ENCODE measurements at regions not wholly inside any gene's neighbourhood (a gene's known extent, or its start where the extent isn't known, plus 50 kb on each side); places are given as distances from the start of the nearest gene placed in this dataset.
"Not testable (repeated sequence)": the region's sequence is repeated elsewhere in the genome, so short reads cannot be mapped to it uniquely, and the experiment has no call there.

DNA sequence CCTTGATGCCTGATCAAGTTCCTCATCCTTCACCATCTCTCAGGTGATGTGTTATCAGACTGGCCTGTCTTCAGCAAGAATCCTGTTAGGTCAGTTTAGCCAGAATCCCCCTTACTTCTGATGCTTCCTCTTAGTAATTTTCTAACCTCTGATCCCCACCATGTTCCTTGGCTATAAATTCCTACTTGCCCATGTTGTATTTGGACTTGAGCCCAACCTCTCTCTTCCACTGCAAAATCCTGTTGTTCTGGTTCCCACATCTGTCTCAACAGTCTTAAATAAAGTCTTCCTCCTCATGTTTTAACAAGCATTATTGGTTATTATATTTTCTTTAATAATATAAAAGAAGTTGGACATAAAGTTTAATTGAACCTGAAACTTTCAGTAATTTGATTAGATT, 987.8 kb upstream of the USP15 start:
- no peak for DNase-seq (ENCODE audit: low read depth in 3 of 3)

DNA sequence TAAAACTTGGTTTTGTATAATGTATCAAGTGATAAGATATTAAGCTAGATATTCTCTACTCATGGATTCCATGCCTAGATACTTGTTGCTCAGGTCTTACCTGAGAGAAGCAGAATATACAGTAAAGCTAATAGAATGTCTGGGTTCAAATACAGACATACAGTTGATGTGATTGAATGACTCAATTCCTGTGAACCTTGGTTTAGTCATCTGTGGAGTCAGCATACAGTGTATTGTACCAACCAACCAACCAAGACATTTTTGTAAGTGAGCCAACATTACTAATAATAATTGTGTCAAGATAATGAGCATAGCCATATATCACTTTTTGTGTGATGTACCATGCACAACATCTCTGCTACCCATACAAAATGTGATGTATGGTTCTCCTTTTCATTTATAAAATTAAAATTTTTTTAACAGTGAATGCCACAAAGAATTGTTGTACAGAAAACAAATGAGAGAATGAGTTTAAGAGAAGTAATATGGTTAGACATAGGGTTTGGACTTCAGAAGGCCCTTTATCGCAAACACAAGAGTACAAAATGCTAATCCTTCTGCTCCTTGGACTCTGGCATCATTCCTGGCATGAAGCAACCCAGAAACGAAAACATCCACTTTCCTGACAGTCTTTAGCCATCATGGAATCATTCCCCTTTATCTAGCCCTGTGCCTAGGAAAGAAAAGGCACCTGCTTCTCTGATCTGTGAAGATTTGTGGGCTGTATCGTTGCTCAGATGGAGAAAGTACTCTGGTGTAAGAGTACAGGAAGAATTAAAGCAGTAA, 977.2 kb upstream of the USP15 start:
- DNase-seq (ENCODE audit: low read depth in 3 of 3) = no peak

DNA sequence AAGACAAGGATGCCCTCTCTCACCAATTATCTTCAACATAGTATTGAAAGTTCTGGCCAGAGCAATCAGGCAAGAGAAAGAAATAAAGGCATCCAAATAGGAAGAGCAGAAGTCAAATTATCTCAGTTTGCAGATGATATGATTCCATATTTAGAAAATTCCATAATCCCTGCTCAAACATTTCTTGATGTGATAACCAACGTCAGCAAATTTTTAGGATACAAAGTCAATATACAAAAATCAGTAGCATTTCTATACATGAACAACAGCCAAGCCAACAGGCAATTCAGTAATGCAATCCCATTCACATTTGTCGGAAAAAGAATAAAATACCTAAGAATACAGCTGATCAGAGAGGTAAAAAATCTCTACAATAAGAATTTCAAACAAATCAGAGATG, 969.7 kb upstream of the USP15 start:
- no peak for DNase-seq (ENCODE audit: low read depth in 3 of 3)

DNA sequence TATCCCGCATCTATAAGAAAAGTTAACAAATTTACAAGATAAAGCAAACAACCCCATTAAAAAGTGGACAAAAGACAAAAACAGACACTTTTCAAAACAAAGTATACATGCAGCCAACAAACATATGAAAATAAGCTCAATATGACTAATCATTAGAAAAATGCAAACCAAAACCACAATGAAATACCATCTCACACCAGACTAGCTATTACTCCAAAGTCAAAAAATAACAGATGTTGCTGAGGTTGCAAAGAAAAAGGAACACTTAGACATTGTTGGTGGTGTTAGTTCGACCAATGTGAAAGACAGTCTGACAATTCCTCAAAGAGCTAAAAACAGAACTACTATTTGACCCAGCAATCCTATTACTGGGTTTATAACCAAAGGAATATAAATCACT, 968.6 kb upstream of the USP15 start:
- no peak for DNase-seq (ENCODE audit: low read depth in 3 of 3)

DNA sequence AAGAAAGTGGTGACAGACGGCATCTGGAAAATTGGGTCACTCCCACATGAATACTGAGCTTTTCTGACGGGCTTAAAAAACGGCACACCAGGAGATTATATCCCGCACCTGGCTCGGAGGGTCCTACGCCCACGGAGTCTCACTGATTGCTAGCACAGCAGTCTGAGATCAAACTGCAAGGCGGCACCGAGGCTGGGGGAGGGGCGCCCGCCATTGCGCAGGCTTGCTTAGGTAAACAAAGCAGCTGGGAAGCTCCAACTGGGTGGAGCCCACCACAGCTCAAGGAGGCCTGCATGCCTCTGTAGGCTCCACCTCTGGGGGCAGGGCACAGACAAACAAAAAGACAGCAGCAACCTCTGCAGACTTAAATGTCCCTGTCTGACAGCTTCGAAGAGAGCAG, 966.2 kb upstream of the USP15 start:
- not testable (repeated sequence) for DNase-seq (ENCODE audit: low read depth in 3 of 3)

DNA sequence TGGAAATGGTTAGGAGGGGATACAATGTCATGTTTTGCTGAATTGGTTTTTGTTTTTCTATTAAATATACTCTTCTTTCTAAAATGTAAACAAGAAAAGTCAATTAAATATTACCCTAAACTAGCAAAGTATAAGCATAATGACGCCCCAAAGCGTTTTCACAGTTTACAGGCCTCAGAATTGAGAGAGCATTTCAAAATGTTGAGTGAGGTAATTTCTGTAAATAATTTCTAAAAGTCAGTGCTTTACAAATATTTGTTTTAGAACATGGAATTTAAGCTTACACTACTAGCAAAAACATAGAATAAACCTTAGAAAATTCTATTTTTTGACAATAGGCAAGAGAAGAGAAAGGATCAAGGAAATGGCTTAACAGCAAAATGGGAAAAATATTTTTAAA, 958.4 kb upstream of the USP15 start:
- no peak for DNase-seq (ENCODE audit: low read depth in 3 of 3)

DNA sequence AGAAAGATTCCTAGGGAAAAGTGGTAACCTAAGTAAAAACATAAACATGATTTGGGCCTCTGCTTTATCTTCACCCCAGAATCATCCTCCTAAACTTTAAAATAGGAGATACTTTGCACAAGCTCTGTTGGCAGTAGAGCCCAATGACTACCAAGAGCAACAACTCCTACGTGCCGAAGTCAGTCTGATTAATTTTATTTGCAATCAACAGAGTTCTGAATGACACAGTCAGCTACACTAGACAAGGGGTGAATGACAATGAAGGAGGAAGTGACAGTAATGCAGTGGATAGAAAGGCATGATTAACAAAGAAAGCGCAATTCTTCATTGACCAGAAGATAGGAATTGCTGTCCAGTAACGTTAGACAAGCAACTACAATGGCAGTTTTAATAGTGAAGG, 957.9 kb upstream of the USP15 start:
- DNase-seq (ENCODE audit: low read depth in 3 of 3) = no peak

DNA sequence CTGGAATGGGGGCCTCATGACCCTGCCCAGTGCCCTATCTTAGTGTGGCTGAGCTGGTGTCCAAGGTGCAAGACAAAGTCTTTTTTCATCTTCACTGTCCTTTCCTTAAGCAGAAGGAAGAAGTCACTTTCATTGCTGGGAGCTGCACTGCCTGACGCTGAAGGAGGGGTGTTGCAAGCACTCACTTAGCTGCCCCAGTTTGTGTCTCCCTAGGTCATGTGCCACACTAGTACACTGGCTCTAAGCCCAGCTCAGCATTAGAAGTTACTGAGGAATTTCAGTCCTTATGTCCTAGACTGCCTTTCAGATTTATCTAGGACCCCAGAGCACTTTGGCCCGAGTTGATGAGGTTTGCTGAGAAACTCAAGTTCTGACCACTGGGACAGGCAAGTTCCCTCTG, 952.0 kb upstream of the USP15 start:
- no peak for DNase-seq (ENCODE audit: low read depth in 3 of 3)

DNA sequence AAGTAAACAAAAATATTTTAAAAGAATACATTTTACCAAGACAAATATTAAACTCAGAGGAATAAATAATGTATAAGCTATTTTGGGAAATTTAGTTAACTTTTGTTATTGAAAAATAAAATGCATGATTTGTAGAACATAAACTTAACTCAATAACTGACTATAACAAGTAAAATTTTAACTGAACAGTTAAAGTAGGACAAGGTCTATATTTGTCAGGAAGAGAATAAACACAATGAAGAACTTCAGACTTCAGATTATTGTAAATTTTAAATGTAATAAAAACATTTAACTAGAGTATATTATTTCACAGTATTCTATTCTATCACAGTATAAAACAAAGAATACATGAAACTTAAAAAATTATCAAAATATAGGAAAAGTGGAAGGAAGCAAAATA, 948.8 kb upstream of the USP15 start:
- DNase-seq (ENCODE audit: low read depth in 3 of 3) = no peak

DNA sequence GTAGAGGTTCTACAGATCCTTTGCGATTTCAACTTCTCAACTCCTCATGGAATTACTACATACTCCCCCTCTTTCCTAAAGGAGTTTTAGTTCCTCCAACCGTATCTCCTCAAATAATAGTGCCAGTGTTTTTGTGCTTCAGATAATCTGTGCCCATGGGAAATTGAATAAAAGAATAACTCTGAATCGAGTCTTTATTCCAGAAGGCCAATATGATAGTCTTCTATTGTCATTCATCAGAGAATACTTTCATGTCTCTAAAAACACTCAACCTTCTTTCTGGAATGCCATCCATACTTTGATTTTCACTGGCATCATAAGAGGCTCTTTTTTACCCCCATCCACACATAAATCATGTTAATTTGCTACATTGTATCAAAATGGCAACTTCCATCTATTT, 911.3 kb upstream of the USP15 start:
- DNase-seq (ENCODE audit: low read depth in 3 of 3) = no peak

DNA sequence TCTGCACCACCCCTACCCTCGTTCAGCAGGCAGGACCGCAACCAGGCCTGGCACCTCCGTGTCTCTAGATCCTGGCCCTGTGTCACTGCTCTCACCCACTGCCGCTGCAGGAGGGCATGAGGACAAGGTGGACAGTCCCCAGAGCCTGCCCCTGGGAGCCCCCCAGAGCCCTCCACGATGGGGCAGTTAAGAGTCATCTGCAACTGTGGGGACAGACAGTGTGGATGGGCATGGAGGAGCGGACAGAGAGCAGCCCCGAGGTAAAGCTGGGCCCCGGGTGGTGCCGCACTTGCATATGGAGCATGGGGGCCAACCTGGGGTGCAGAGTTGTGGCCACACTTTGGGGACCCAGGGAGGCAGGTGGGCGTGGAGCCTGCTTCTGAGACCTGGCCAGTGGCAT, 905.1 kb upstream of the USP15 start:
- DNase-seq (ENCODE audit: low read depth in 3 of 3) = no peak

DNA sequence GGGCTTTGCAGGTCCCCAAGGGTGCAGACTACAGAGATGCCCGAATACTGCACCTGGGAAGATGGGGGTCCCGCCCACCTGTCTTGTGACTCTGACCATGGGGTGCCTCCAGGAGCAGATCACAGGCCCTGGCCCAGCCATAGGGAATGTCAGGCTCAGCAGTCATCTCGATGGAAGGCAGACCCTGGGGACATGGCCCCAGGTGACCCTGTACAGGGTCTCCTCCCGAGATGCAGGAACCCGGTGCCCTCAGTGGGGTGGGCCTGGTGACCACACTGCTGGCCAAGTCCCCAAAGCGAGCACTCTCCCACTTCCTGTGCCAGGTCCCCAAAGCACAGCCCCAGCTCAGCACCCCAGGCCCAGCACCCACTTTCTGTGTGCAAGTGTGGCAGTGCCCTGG, 903.7 kb upstream of the USP15 start:
- no peak for DNase-seq (ENCODE audit: low read depth in 3 of 3)

DNA sequence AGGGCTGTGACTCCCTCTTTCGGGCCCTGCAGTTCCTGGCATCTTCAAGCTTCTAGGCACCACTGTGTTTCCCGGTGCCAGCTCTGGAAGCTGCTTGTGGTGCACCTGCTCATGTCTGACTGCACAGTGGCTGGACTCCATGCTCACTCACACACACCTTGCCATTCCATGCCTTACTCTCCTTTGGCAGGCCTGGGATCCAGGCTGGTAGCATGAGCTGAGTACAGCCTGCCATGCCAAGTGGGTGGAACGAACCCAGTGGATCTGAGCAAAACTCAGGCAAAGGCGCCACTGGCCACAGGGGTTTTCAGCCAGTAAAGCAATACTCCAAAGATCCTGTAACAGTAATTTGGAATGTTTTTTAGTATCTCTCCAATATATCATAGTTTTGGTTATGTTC, 902.7 kb upstream of the USP15 start:
- no peak for DNase-seq (ENCODE audit: low read depth in 3 of 3)

DNA sequence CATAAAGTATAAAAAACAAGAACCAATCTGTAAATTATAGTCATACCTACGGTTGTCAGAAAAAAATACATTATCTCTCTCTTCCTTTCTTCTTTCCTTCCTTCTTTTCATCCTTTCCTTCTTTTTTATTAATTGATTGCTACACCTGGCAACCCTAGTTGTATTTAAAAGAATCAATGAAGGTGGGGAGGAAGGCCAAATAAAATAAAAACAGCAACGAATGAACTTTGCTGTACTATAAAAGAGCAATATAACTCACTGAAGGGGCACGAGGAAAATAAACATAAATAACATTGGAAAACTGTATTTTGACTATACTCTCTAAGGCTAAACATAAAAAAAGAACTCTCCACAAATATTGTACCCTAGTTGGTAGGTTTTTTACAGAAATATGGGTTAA, 898.2 kb upstream of the USP15 start:
- DNase-seq (ENCODE audit: low read depth in 3 of 3) = no peak

DNA sequence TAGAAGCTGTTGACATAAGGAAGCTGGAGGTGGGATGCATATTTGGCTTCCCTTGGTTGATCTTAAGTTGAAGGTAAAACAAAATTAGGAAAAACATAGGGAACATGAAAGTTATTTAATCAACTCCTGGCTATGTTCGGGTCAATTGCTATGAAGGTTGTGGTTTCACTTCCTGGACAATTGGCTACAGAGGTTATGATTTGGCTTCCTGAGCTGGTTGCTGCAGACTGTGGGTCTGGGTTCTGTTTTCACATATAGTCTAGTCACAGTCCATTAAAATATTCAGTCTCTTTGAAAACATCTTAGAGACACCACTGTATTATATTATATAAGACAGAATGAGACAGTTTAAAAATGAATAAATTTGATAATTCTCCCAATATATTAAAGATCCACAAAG, 895.2 kb upstream of the USP15 start:
- no peak for DNase-seq (ENCODE audit: low read depth in 3 of 3)

DNA sequence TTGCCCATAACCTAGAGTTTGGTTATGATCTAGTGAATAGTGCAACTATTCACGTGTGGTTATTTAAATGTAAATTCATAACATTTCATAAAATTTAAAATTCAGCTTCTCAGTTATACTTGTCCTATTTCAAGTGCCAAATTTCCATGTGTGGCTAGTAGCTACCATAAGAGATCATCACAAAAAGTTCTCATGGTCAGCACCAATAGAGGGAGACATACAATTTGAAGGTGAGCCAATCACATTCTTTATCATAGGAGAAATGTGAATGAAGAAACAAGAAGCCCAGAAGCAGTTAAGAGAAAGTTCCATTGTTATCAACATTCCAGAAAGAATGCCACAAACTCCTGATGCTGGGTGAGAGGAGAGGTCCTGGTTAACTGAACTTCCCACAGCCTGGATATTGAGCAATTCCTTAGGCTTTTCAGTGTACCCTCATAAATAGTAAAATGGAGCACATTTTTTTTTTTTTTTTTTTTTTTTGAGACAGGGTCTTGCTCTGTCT, 892.9 kb upstream of the USP15 start:
- no peak for DNase-seq (ENCODE audit: low read depth in 3 of 3)

DNA sequence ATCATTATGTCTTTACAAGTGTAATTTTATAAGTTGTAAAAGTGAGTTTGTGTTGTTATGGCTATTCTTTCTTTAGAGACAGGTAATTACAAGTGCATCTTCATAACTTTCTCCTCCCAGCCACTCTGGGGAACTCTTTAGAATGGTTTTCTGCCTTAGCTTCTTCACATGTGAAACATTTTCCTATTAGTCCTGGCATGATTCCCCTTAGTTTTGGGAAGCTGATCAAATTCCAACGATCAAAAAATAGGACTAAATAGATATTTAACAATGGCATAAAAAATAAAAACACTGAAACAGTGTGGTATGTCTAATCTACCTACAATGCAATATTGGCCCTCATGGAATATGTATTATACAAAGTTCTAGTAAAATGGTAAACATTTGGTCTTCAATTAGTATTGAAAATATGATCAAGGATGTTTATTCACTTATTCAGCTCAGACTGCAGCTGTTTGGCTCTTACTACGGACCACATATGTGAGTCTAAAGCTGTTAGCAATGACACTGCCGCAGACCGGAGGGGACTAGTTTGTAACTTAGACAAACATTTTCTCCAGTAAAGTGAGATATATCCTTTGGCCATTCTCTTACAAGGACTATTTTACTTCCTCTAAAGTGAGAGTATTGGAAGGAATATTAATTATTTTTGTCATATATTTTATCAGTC, 890.8 kb upstream of the USP15 start:
- DNase-seq (ENCODE audit: low read depth in 3 of 3) = no peak

DNA sequence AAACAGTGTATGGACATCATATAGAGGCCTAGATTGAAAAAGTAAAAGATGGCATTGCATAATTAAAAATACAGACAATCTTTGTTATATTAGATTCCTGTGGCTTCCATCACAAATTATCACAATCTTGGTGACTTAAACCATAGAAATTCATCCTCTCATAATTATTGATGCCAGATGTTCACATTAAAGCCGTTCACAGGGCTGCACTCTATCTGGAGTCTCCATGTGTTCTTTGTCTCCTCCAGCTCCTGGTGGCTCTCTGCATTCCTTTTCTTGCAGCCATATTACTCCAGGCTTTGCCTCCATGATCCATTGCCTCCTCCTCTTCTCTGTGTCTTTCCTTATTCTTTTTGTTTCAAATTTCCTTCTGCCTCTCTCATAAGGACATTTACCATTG, 875.7 kb upstream of the USP15 start:
- no peak for DNase-seq (ENCODE audit: low read depth in 3 of 3)

DNA sequence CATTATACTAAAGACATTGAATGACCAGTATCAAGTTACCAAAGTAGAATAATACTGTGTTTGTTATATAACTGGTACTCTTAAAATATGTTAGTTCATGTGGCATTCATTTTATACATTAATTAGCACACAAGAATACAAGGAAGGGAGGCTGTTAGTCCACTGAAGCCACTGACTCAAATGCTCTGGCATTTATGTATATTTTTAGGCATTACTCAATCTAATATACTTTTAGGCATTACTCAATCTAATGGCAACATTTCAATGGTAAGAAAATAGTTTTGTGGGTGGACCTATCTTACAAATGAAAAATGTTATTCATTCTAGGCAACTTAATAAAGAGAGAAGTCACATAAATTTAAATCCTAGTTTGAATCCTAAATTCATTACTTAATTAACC, 874.4 kb upstream of the USP15 start:
- DNase-seq (ENCODE audit: low read depth in 3 of 3) = no peak

DNA sequence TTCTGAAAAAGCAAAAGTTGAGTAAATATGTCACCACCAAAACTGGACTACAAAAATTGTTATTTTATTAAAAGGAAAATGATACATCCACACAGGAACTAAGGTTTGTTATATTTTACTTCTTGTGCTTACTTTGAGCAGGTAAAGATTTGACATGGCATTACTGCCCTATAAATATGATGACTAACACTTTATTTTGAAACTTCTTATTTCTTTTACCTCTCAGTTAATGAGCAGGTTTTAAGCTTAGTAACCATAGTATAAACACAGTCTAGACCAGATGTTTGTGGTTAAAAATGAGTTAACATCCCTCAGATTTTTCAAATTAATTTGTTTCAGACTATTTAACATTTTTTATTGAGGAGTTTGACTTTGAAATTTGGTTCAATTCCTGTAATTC, 862.5 kb upstream of the USP15 start:
- no peak for DNase-seq (ENCODE audit: low read depth in 3 of 3)

DNA sequence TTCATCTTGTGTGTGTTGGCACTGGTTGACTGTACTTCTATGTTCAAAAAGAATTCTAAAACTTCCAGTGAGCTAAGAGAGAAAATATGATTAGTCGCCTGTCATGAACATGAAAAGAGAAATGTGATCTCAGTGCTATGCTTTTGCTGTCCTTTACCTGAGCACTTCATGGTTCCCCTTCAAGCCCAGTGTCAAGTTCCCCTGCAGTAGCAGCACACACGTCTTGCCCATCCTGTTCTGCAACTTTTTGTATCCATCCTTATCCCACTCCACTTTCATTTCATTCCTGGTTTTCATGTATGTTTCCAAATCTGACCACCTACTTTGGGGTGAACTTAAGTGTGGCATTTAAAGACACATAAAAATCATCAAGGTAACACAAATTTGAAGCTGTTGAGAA, 848.0 kb upstream of the USP15 start:
- no peak for DNase-seq (ENCODE audit: low read depth in 3 of 3)

DNA sequence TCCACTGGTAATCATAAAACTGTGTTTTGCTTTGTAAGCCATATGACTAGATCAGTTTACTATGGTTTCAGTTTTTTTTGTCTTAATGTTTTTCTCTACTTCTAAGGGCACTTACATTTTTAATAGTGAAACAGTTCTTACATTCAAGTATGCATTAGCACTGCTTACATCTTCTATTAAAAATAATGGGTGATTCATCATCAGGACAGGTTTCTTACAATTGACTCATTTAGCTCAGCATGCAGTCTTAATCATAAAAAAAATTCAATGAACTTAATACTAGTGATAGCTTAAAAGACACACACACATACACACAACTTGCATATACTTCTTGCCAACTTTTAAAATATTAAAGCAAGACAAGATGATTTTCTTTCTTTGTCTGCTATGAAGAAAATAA, 845.7 kb upstream of the USP15 start:
- no peak for DNase-seq (ENCODE audit: low read depth in 3 of 3)

DNA sequence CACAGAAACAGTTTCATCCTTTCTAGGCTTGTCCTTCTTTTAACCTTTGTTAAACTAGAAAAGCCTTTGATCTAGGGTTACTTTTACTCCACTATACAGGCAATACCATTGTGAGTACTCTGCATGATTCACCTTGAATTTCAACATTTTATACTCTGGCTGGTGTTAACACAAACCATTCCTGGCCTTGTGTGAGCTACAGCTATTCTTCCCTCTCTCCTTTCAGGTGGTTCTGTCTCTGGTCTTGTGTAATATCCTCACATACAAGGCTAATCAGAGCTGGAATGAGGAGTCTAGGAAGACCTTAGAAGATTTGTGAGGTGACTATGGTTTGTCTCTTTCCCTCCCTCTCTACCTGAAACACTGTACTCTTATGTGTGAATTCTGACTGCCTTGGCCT, 837.4 kb upstream of the USP15 start:
- DNase-seq (ENCODE audit: low read depth in 3 of 3) = no peak

DNA sequence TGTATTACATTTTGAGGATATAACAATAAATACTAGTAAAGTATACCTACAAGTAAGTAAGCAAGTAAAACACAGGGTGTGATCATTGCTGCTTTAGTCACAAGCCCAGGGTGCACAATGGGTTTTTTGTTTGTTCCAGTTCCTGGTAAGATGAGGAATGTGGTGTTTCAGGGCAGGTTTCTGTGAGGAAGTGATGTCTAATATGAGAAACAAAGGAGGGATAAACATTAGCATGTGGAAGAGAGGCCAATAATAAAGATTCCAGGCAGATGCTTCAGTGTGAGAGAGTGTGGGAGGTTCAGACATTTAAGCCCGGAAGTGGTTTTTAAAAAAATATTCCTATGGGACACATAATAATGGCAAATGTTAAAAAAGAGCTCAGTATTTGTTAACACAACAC, 808.1 kb upstream of the USP15 start:
- DNase-seq (ENCODE audit: low read depth in 3 of 3) = no peak
